Esophagus squamous epithelium (tissue), 5 donors: ENCODE measurements at regions not wholly inside any gene's neighbourhood (a gene's known extent, or its start where the extent isn't known, plus 50 kb on each side); places are given as distances from the start of the nearest gene placed in this dataset.

Experiments
- DNase-seq: peaks from one replicate; lab custom pipeline; 2025; lab: John Stamatoyannopoulos, UW
- H3K27ac ChIP-seq, 4 donors: fragments of 200-600 bp; sonication (generic); one replicate each; pipeline ENCODE4 v1.5.1; 2016 to 2019; ENCODE audit warnings: mild to moderate bottlenecking in 1 of 4
- H3K27me3 ChIP-seq, 4 donors: fragments of 200-600 bp; sonication (generic); 1 replicate in 3 of 4; 2 replicates in 1 of 4; pipeline versions ENCODE4 v1.5.1 to v1.6.0; 2017 to 2021; ENCODE audit warnings: antibody characterized with exemption in 1 of 4
- H3K36me3 ChIP-seq, 3 donors: fragments of 200-600 bp; sonication (generic); one replicate each; pipeline ENCODE4 v1.5.1; 2016 to 2019
- H3K4me1 ChIP-seq, 3 donors: fragments of 200-600 bp; sonication (generic); one replicate each; pipeline ENCODE4 v1.5.1; 2017 to 2019
- H3K4me3 ChIP-seq, 4 donors: fragments of 200-600 bp; sonication (generic); 1 replicate in 3 of 4; 2 replicates in 1 of 4; pipeline ENCODE4 v1.5.1; 2016 to 2019; ENCODE audit warnings: mild to moderate bottlenecking in 2 of 4, moderate library complexity in 1 of 4
- H3K9me3 ChIP-seq, 3 donors: fragments of 200-600 bp; sonication (generic); one replicate each; pipeline ENCODE4 v1.5.1; 2016 to 2019
- POLR2A ChIP-seq, 4 donors: fragments of 450-650 bp; IDR thresholded peaks; one replicate each; pipeline ENCODE4 v1.6.1; 2017; ENCODE audit warnings: antibody characterized with exemption in 4 of 4, mild to moderate bottlenecking in 4 of 4, moderate library complexity in 3 of 4
- WGBS, 2 donors: methylation state at CpG; one replicate each; pipeline ENCODE4 v1.1.5; 2018; 5-methylcytosine and 5-hydroxymethylcytosine counted together
- intact Hi-C: fragments of 100-400 bp; cut with DNase I; formaldehyde crosslinking; loops from one replicate; pipeline ENCODE4 v1.15.0; 2022
- TF ChIP-seq, protein P1 (sequence below), 6 experiments: fragments of 450-650 bp in 4 of 6; fragments of 200-600 bp in 2 of 6; sonication (generic) in 2 of 6; IDR thresholded peaks; one replicate each; pipeline ENCODE4 v1.5.1; 2016 to 2019; ENCODE audit warnings: antibody characterized with exemption in 6 of 6, mild to moderate bottlenecking in 4 of 6, moderate library complexity in 4 of 6
- donor health status: DM: yes; HTN: yes; CAD: no.

DNA sequence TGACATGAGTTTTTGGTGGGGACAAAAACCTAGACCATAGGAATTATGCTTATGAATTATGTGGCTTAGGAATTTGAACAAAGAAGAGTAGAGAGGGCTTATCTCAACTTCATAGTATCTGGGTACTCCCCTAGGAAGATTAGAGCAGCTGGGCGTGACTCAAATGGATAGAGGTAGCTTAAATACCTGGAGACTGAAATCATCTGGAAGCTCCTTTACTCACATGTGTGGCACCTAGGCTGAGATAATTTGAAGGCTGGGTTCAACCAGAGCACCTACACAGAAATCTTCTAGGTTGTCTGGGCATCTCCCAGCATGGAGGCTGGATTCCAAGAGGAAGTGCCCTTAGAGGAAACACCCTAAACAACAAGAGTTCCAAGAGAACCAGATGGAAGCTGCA, 393.9 kb downstream of the ADAMTS20 start:
- intact Hi-C loops, result no loop called here
- no peaks in the 10 kb centered on the region for H3K36me3 ChIP-seq
- 82 to 92% methylated on average over 1 of the region's 1 CpG for whole genome bisulfite sequencing, 2 donors
- no peak for TF ChIP-seq POLR2A (IDR thresholded peaks at IDR 0.05)
- TF ChIP-seq, protein P1, sequence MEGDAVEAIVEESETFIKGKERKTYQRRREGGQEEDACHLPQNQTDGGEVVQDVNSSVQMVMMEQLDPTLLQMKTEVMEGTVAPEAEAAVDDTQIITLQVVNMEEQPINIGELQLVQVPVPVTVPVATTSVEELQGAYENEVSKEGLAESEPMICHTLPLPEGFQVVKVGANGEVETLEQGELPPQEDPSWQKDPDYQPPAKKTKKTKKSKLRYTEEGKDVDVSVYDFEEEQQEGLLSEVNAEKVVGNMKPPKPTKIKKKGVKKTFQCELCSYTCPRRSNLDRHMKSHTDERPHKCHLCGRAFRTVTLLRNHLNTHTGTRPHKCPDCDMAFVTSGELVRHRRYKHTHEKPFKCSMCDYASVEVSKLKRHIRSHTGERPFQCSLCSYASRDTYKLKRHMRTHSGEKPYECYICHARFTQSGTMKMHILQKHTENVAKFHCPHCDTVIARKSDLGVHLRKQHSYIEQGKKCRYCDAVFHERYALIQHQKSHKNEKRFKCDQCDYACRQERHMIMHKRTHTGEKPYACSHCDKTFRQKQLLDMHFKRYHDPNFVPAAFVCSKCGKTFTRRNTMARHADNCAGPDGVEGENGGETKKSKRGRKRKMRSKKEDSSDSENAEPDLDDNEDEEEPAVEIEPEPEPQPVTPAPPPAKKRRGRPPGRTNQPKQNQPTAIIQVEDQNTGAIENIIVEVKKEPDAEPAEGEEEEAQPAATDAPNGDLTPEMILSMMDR (IDR thresholded peaks at IDR 0.05), result no peak
- no peak overlapping the region for H3K27ac ChIP-seq
- no peaks in the 10 kb centered on the region for H3K9me3 ChIP-seq
- H3K4me1 ChIP-seq, result no peaks in the 10 kb centered on the region
- DNase-seq, result no peak
- no peaks in the 10 kb centered on the region for H3K27me3 ChIP-seq
- H3K4me3 ChIP-seq, result no peak overlapping the region

DNA sequence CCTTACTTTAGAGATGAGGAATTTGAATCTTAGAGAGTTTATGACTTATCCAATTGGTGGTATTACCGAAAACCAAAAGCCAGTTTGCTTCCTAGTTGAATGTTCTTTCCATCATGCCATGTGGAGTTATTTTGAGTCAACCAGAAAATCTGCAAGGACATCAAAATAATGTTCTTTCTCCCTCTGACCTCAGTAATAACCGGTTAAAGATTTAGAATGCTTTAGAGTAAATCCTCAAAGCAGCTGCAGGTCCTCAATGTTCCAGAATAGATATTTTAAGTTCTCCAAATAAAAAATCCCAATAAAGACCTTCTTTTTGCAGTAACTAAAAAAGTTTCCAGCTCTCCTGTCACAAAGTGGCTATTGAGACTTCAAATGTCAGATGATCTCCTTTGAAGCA, 396.6 kb downstream of the ADAMTS20 start:
- DNase-seq, result no peak
- WGBS, 2 donors, result 64 to 67% methylated on average over 2 of the region's 2 CpGs
- intact Hi-C loops, result no loop called here

DNA sequence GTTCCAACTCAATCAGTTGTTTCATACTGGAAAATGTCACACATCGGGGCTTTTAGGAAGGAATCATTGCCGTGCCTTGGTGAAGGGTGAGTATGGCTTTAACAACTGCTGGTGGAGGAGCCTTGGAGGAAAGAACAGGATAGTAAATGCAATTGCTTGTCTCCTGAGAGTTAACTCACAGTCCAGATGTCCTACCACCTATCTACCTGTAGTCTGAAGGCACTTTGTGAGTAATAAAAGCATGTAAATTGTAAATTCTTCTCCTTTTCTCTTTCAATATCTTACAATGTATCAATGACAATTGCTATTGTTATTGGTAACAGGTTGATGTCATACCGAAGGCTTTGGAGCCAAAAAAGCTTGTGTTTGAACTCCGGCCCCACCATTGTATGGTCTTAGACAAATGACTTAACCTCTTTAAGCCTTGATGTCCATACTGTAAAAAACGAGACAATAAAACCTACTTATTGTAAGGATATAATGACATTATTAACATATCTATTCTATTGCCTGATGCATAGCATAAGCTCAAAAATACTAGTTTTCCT, 397.4 kb downstream of the ADAMTS20 start:
- Histone ChIP-seq H3K27me3 (no peaks in the 10 kb centered on the region), H3K9me3 (no peaks in the 10 kb centered on the region), H3K4me1 (no peaks in the 10 kb centered on the region), H3K36me3 (no peaks in the 10 kb centered on the region), H3K27ac (no peak overlapping the region), H3K4me3 (no peak overlapping the region)
- WGBS, 2 donors, result 63 to 83% methylated on average over 5 of the region's 5 CpGs
- TF ChIP-seq POLR2A (IDR thresholded peaks at IDR 0.05), result no peak
- TF ChIP-seq, protein P1 (IDR thresholded peaks at IDR 0.05), result no peak
- intact Hi-C loops, result no loop called here
- DNase-seq, result no peak

More for the DNA sequence above, 396.6 kb downstream of the ADAMTS20 start:
- no peak overlapping the region for H3K4me3 ChIP-seq
- H3K4me1 ChIP-seq, result no peaks in the 10 kb centered on the region
- TF ChIP-seq, protein P1 (IDR thresholded peaks at IDR 0.05), result no peak
- no peak for TF ChIP-seq POLR2A (IDR thresholded peaks at IDR 0.05)
- H3K27me3 ChIP-seq, result no peaks in the 10 kb centered on the region
- no peaks in the 10 kb centered on the region for H3K9me3 ChIP-seq
- H3K27ac ChIP-seq, result no peak overlapping the region
- no peaks in the 10 kb centered on the region for H3K36me3 ChIP-seq

DNA sequence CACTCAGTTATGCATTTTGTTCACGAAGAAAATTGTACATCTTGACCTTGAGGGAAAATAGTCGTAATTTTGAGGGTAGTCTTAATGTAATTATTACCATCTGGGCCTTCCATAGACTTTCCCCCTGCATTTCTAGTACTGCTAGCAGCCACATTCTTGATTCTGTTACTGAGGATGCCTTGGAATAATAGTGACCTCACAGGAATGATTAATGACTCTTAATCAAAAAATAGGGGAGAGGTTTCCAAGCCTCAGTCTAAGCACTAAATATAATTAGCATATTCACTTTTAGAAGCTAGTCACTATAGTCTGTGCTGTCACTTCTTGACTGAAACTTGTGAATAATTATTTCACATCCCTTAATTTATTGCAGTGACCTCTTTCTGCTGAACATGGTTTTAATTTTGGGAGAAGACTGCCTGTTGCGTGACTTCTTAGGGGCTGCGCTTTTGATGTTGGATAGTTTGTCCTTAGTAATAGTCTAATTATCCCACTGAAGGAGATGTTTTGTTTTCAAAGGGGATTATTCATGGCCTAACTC, 400.5 kb downstream of the ADAMTS20 start:
- no peak overlapping the region for H3K27ac ChIP-seq
- intact Hi-C loops, result no loop called here
- TF ChIP-seq, protein P1 (IDR thresholded peaks at IDR 0.05), result no peak
- no peak for TF ChIP-seq POLR2A (IDR thresholded peaks at IDR 0.05)
- DNase-seq, result no peak
- 35 to 50% methylated on average over 4 of the region's 4 CpGs for WGBS, 2 donors
- H3K36me3 ChIP-seq, result no peaks in the 10 kb centered on the region
- peaks cover 0 to 9% (median 0%) of the 10 kb centered on the region in 3 donors for H3K4me1 ChIP-seq
- no peak overlapping the region for H3K4me3 ChIP-seq
- no peaks in the 10 kb centered on the region for H3K27me3 ChIP-seq
- H3K9me3 ChIP-seq, result no peaks in the 10 kb centered on the region

DNA sequence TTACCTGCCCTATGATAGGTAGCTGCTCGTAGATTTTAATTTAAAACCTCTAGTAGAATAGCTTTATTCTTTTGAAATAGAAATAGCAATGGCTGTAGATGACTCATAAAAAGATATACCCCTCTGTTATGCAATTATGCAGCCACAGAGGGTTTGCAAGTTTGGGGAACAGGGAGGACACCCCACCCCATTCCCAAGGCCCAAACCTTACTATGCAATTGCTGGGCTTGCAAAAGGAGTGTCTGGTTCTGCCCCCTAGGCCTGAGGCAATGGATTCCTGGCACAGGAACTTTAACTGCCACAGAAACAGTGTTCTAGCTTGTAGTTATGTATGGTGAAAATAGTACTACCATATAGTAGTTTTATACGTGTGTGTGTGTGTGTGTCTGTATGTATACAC, 403.3 kb downstream of the ADAMTS20 start:
- H3K4me1 ChIP-seq, result peaks cover 0 to 9% (median 0%) of the 10 kb centered on the region in 3 donors
- intact Hi-C loops, result no loop called here
- no peak for DNase-seq
- TF ChIP-seq POLR2A (IDR thresholded peaks at IDR 0.05), result no peak
- TF ChIP-seq, protein P1 (IDR thresholded peaks at IDR 0.05), result no peak
- H3K9me3 ChIP-seq, result no peaks in the 10 kb centered on the region
- no peaks in the 10 kb centered on the region for H3K36me3 ChIP-seq
- no peaks in the 10 kb centered on the region for H3K27me3 ChIP-seq
- no peak overlapping the region for H3K4me3 ChIP-seq
- WGBS, 2 donors, result 29 to 45% methylated on average over 2 of the region's 2 CpGs
- H3K27ac ChIP-seq, result no peak overlapping the region
